ENCODE measurements at regions not wholly inside any gene's neighbourhood (a gene's known extent, or its start where the extent isn't known, plus 50 kb on each side); places are given as distances from the start of the nearest gene placed in this dataset.

DNA sequence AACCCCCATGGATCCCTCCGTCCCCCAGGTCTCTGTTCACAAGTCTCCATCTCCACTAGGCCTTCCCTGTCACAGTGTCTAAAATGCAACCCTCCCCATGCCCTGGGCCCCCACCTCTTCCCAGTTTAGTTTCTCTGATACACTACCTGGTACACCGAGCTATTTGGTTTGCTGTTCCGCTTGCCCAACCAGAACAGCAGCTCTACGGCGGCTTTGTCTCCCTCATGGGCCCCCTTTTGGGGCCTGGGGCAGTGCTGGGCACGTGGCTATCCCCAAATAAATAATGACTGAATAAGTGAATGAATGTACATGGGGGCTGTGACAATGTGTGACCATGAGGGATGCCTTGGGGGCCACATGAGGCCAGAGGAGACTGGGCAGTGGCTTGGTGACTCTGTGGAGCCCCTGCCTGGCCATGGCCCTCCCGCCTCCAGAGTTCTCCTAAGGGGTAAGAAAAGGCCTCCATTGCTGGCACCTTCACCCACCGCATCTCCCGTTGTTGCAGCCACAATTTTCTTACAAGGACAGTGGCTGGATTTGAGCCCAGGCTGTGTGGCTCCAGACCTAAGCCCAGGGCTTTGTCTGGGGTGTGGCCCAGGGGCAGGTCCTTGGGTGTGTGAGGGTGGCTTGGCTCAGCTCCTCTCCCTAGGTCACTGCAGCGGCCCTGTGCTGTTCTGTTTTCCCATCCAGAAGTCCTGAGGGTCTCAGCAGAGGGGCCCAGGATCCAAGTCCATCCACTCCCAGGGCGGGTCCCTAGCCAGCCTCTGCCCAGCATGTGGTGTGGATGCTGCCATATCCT lies 408.5 kb upstream of the SULF2 start:
- TF ChIP-seq, protein P1, sequence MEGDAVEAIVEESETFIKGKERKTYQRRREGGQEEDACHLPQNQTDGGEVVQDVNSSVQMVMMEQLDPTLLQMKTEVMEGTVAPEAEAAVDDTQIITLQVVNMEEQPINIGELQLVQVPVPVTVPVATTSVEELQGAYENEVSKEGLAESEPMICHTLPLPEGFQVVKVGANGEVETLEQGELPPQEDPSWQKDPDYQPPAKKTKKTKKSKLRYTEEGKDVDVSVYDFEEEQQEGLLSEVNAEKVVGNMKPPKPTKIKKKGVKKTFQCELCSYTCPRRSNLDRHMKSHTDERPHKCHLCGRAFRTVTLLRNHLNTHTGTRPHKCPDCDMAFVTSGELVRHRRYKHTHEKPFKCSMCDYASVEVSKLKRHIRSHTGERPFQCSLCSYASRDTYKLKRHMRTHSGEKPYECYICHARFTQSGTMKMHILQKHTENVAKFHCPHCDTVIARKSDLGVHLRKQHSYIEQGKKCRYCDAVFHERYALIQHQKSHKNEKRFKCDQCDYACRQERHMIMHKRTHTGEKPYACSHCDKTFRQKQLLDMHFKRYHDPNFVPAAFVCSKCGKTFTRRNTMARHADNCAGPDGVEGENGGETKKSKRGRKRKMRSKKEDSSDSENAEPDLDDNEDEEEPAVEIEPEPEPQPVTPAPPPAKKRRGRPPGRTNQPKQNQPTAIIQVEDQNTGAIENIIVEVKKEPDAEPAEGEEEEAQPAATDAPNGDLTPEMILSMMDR (IDR thresholded peaks at IDR 0.05; ENCODE audit: low read depth, low read length), result no peak
- TF ChIP-seq EZH2phosphoT487 (IDR thresholded peaks at IDR 0.05; ENCODE audit: low read depth), result no peak
